ENCODE measurements at regions not wholly inside any gene's neighbourhood (a gene's known extent, or its start where the extent isn't known, plus 50 kb on each side); places are given as distances from the start of the nearest gene placed in this dataset.

DNA sequence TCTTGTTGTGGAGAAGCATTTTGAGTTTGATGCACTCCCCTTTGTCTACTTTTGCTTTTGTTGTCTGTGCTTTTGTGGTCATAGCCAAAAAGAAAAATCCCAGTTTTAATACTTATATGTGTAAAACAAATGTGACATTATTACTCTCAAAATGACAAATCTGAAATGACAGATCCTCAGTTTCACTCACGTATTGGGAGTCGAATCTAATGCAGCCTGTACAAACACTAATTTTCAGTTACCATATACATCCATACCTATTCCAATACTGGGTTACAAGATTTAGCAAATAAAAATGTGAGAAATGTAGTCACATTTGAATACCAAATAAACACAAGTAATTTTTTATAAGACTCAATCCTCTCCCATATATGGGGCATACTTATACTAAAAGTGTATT, 148.2 kb upstream of the ZNF516 start:
- H3K36me3 ChIP-seq (ENCODE audit: control insufficient read depth in 2 of 4, insufficient read depth in 4 of 4, low read length in 3 of 4): no peaks in the 10 kb centered on the region
- no peaks in the 10 kb centered on the region for H4K20me1 ChIP-seq (replicated peaks in 1 of 2; ENCODE audit: control insufficient read depth in 1 of 2, insufficient read depth in 2 of 2, low read length in 2 of 2)
- 97% methylated on average over 2 of the region's 2 CpGs; no CpG with 5 or more reads in 1 of the 2 experiments for WGBS, 2 experiments (ENCODE audit: extremely low coverage in 1 of 2, insufficient coverage in 1 of 2, insufficient read length in 1 of 2, insufficient replicate concordance in 2 of 2, low coverage in 1 of 2, low lambda C conversion rate in 2 of 2, missing lambda C conversion rate in 1 of 2)
- H3K23me2 ChIP-seq (ENCODE audit: low read depth, low read length): no peaks in the 10 kb centered on the region
- no peak for FAIRE-seq
- no peak overlapping the region for H4K5ac ChIP-seq (ENCODE audit: insufficient read length, low read depth, low read length)
- ChIA-PET CTCF (ENCODE audit: partially characterized antibody) (interaction anchor here (0.7 to 1.9 kb wide), 2 partner anchors 16 to 23 kb away, joined by 4 to 11 read pairs; no protein-coding TSS in a partner anchor), POLR2A (ENCODE audit: partially characterized antibody) (no interaction called here)
- no peaks in the 10 kb centered on the region; a peak in 1 of 7 replicates for H3K4me1 ChIP-seq (replicated peaks in 1 of 4; ENCODE audit: control insufficient read depth in 3 of 4, insufficient read depth in 4 of 4, low read length in 3 of 4)
- no peak overlapping the region for H2BK120ac ChIP-seq (replicated peaks; ENCODE audit: low read depth, low read length)
- no peaks in the 10 kb centered on the region for H3K27me3 ChIP-seq (replicated peaks in 1 of 4; ENCODE audit: control insufficient read depth in 3 of 4, extremely low read depth in 1 of 4, insufficient read depth in 3 of 4, low read length in 3 of 4)
- H2BK20ac ChIP-seq (ENCODE audit: low read length): no peak overlapping the region
- H3K4me3 ChIP-seq (ENCODE audit: extremely low read depth in 1 of 4, insufficient read depth in 2 of 4, low read depth in 3 of 4, low read length in 4 of 4): no peak overlapping the region
- H3K56ac ChIP-seq (replicated peaks; ENCODE audit: insufficient read length, low read depth, low read length): no peak overlapping the region
- H3K4me2 ChIP-seq (ENCODE audit: insufficient read depth in 1 of 2, low read depth in 2 of 2, low read length in 2 of 2): no peak overlapping the region
- no peak for DNase-seq (ENCODE audit: low read depth in 1 of 2, low spot score in 2 of 2)
- H2AFZ ChIP-seq (ENCODE audit: low read length): no peak overlapping the region
- no peaks in the 10 kb centered on the region for H3K79me2 ChIP-seq (ENCODE audit: control insufficient read depth in 1 of 2, insufficient read depth in 2 of 2, low read length in 2 of 2)
- TF ChIP-seq EGR1 (IDR thresholded peaks at IDR 0.05; ENCODE audit: borderline replicate concordance, low read depth, low read length) (no peak), ATF3 (IDR thresholded peaks at IDR 0.05; ENCODE audit: insufficient read depth, low read depth, low read length) (no peak), SP2 (IDR thresholded peaks at IDR 0.05; ENCODE audit: low read length) (no peak), CBX8 (IDR thresholded peaks at IDR 0.05; ENCODE audit: borderline replicate concordance, low read depth, low read length) (no peak), ASH2L (IDR thresholded peaks at IDR 0.05; ENCODE audit: low read length) (no peak), SAP30 (IDR thresholded peaks at IDR 0.05; ENCODE audit: insufficient read depth, insufficient replicate concordance, low read length) (no peak), GTF2F1 (IDR thresholded peaks at IDR 0.05; ENCODE audit: borderline replicate concordance, low read depth, low read length) (no peak), TAF1 (IDR thresholded peaks at IDR 0.05; ENCODE audit: low read depth, low read length) (no peak), POU5F1 (IDR thresholded peaks at IDR 0.05; ENCODE audit: low read depth, low read length) (no peak), SUZ12 (IDR thresholded peaks at IDR 0.05; ENCODE audit: low read length) (no peak)
- TF ChIP-seq, protein P1, sequence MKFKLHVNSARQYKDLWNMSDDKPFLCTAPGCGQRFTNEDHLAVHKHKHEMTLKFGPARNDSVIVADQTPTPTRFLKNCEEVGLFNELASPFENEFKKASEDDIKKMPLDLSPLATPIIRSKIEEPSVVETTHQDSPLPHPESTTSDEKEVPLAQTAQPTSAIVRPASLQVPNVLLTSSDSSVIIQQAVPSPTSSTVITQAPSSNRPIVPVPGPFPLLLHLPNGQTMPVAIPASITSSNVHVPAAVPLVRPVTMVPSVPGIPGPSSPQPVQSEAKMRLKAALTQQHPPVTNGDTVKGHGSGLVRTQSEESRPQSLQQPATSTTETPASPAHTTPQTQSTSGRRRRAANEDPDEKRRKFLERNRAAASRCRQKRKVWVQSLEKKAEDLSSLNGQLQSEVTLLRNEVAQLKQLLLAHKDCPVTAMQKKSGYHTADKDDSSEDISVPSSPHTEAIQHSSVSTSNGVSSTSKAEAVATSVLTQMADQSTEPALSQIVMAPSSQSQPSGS (IDR thresholded peaks at IDR 0.05; ENCODE audit: low read length): no peak
- H3K79me1 ChIP-seq (ENCODE audit: low read depth, low read length): no peaks in the 10 kb centered on the region
- no peak overlapping the region for H2BK12ac ChIP-seq (ENCODE audit: low read depth, low read length)
- H2AK5ac ChIP-seq (ENCODE audit: low read depth, low read length): no peak overlapping the region
- H3K9me3 ChIP-seq (ENCODE audit: insufficient read depth in 2 of 2, low read depth in 1 of 2, low read length in 1 of 2): peaks cover 0 to 11% of the 10 kb centered on the region in 2 experiments; a peak in 2 of 4 replicates
- H3K27ac ChIP-seq (ENCODE audit: low read depth, low read length): no peak overlapping the region
- H2BK15ac ChIP-seq (ENCODE audit: low read length): no peak overlapping the region
- H3K14ac ChIP-seq (ENCODE audit: insufficient read length): no peak overlapping the region
- H4K91ac ChIP-seq (replicated peaks; ENCODE audit: insufficient read length, low read length): no peak overlapping the region
- no peak overlapping the region for H3K23ac ChIP-seq (ENCODE audit: insufficient read length)
- no peak overlapping the region for H4K8ac ChIP-seq (ENCODE audit: extremely low read depth, insufficient read depth, low read length)
- H2BK5ac ChIP-seq (ENCODE audit: low read depth, low read length): no peak overlapping the region
- H3K18ac ChIP-seq (ENCODE audit: extremely low read depth, low read length): no peak overlapping the region
- H3K9ac ChIP-seq (replicated peaks in 1 of 4; ENCODE audit: extremely low read depth in 1 of 4, low read depth in 3 of 4, low read length in 3 of 4): no peak overlapping the region
- H3K4ac ChIP-seq (replicated peaks; ENCODE audit: insufficient read length, low read depth, low read length): no peak overlapping the region

Measured in H1 (cell line).